SHP77 treated with DMSO at 0.1 percent for 48 hours (cell line): ENCODE measurements at regions not wholly inside any gene's neighbourhood (a gene's known extent, or its start where the extent isn't known, plus 50 kb on each side); places are given as distances from the start of the nearest gene placed in this dataset.

ENCODE experiments used
- DNase-seq: peaks from one replicate; lab custom pipeline; 2025; lab: John Stamatoyannopoulos, UW

- no peak for DNase-seq
These were observed 432.9 kb downstream of the GATA3 start for GRCh38 chr10:8487346-8487745.

- DNase-seq, result no peak
These were observed 434.7 kb downstream of the GATA3 start for GRCh38 chr10:8489232-8489631.

GRCh38 chr10:8489823-8490222 is 435.3 kb downstream of the GATA3 start:
- DNase-seq, result no peak

- DNase-seq, result no peak
These were observed 443.8 kb downstream of the GATA3 start for GRCh38 chr10:8498290-8498689.

DNA sequence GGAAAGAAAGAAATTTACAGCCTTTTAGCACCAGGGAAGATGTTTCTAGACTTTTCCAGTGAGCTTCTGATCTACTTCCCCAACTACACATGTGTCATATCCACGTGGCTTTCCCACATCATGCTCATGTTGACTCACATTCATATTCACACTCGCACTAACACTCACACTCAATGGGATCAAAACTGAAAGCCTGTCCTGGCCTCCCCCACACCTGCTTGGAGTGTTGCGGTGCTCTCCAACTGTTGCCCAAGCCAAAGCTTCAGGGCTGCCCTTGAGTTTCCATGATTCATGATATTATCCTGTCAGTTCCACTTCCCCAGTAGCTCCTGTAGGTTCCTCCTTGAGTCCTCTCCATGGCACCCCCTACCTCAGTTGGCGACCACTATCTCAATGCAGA is 444.4 kb downstream of the GATA3 start:
- no peak for DNase-seq

DNA sequence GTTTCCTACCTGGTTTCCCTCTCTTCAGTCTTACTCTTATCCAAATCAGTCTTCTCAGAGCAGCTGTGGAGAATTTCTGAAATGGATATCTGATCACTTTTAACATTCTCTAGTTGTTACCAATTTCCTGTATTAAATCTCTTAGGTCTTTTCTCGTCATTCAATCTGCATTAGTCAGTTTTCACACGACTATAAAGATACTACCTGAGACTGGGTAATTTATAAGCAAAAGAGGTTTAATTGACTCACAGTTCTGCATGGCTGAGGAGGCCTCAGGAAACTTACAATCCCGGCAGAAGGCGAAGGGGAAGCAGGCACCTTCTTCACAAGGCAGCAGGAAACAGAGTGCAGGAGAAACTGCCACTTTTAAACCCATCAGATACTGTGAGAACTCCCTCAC is 444.8 kb downstream of the GATA3 start:
- no peak for DNase-seq

DNA sequence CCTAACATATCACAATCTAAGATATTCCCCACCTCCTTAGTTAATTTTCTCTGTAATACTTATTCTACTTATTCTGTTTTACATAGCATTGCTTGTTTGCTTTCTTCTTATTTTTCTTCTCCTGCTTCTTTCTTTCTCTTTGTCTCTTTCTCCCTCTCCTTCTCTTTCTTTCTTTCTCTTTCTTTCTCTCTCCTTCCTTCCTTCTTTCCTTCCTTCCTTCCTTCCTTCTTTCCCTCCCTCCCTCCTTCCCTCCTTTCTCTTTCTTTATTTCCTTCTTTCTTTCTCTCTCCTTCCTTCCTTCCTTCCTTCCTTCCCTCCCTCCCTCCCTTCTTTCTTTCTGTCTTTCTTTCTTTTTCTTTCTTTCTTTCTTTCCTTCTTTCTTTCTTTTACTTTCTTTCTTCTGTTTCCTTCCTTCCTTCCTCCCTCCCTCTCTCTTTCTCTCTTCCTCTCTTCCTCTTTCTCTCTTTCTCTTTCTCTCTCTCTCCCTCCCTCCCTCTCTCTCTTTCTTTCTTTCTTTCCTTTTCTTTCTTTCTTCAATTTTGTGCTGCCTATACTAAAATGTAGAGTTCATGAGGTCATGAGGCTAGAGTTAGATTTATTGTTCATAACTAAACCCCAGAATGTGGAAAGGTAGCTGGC is 445.4 kb downstream of the GATA3 start:
- DNase-seq, result no peak

- no peak for DNase-seq
These were observed 448.1 kb downstream of the GATA3 start for GRCh38 chr10:8502573-8502972.

DNA sequence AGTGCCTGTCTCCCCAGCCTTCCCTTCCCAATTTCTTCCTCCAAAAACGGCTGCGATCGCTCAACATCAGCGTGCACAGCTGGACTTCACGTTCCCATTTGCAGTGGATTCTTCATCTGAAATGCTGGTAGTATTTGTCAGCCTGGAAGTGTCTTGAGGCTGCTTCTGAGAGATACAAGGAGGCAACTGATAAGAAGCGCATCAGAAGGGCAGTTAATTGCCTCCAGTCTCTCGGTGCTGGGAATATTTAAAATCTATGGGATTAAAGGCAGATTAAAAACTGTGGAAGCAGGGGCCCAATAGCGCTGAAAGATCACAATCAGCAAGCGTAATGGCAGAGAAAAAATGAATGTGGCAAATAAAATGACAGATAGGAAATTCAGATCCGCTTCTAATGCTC is 450.0 kb downstream of the GATA3 start:
- DNase-seq, result no peak

- DNase-seq, result no peak
These were observed 452.7 kb downstream of the GATA3 start for GRCh38 chr10:8507156-8507555.

- no peak for DNase-seq
These were observed 454.4 kb downstream of the GATA3 start for GRCh38 chr10:8508882-8509281.

- no peak for DNase-seq
These were observed 456.0 kb downstream of the GATA3 start for GRCh38 chr10:8510471-8510870.

GRCh38 chr10:8511026-8511425 is 456.5 kb downstream of the GATA3 start:
- no peak for DNase-seq

DNA sequence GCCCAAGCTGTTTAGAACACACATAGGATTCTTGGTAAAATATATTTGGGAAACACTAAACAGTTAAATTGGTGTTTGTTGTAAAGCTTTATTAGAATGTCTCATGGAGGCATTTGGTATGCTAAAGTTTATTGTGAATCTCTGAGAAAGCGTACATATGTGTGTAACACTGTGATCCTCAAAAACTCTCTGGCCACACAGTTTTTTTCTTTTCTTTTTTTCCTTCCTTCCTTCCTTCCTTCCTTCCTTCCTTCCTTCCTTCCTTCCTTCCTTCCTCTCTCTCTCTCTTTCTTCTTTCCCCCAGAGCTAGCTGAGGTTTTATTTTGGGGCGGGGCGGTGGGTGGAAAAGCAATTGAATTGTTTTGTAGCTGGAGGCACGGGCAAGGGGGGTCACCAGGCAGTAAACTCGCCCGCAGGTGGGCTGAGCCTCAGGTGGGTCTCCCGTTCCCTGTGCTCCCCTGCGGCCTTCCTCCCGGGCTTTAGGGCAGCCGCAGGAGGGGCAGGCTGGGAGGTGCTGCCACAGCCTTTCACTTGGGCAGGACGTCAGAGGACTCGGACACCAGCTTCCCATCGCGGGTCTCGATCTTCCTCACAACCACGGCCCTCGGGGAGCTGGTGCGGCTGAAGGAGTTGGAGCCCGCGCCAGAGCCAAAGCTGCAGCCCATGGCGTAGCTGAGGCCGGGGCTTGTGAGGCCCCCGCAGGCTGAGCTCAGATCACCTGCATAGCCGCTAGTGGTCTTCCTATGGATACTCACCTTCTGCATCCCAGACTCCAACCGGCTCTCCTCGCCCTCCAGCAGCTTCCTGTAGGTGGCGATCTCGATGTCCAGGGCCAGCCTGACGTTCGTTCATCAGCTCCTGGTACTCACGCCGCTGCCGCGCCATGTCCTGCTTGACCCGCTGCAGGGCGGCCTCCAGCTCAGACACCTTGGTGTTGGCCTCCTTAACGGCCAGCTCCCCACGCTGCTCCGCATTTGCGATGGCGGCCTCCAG is 459.0 kb downstream of the GATA3 start:
- no peak for DNase-seq

- DNase-seq, result no peak
These were observed 465.9 kb downstream of the GATA3 start for GRCh38 chr10:8520382-8520781.

DNA sequence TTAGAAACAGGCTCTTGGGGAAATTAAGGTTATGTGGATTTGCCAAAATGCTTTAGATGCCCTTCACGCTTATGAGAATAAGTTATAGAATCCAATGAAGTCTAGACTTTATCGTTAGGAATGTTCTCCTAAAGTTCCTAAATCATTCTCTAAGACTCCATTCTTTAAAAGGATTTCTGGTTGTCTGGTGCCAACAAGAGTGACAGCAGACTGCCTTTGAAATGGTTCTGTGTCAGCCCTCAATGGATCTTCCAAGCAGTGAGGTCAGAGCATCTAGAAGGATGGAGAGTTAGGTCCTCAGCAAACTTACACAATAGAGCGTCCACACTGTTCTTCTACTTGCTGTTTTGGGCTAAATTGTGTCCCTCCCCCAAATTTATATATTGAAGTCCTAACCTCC is 473.3 kb downstream of the GATA3 start:
- DNase-seq, result no peak

DNA sequence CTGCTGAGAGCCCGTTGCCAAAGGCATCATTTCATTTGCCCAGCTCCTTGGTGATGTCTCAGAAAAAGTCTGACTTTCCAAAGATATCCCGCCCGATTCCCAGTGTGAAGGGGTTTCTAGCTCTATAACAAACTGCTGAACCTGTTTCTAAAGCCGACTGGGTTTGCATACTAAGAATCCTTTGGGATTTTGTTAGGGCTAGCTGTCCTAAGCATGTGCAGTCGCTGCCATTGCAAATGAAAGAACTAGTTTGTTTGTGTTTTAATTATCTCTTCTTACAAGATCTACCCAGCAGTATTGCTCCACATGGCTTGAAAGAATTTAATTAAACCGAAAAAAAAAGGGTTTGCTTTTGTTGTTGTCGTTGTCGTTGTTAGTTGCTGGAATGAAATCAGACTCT is 476.6 kb downstream of the GATA3 start:
- DNase-seq, result no peak

- no peak for DNase-seq
These were observed 478.2 kb downstream of the GATA3 start for GRCh38 chr10:8532647-8533046.

GRCh38 chr10:8533462-8533861 is 479.0 kb downstream of the GATA3 start:
- no peak for DNase-seq

DNA sequence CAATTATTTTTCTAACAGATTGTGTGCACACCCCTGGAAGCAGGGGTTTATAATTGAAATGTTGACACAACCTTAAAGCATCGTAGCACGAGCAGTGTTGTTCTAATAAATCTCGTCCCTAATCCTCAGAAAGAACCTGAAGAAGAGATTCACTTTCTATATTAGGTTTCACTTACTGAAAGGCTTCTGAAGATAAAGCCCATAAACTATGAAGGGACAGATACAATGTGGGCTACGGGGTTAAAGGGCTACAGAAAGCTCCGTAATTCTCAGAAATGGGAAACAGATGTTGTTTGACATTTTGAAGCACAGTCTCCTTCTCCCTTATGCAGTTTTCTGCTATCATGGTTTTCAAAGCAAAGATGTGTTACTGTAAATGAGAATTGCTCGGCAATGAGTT is 479.6 kb downstream of the GATA3 start:
- DNase-seq, result no peak

DNA sequence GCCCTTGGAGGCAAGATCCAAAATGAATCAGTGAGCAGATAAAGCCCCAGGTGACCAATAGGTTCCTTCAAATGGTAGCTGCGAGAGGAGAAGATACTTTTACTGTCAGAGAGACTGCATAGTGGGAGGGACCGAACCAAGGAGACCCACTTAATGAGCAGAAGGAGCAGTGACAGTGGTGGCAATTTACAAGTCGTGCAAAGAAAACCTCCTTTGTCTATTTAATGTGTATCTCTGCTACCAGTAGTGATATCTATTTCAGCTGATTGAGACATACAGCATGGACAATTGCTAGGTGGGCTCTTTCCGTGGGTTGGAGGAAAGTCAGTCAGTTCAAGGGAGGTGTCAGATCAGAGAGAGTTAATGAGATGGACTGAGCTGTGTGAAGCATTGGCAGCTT is 480.4 kb downstream of the GATA3 start:
- no peak for DNase-seq

- DNase-seq, result no peak
These were observed 484.6 kb downstream of the GATA3 start for GRCh38 chr10:8539056-8539455.

- no peak for DNase-seq
These were observed 489.0 kb downstream of the GATA3 start for GRCh38 chr10:8543361-8544056.
